ENCODE measurements at regions not wholly inside any gene's neighbourhood (a gene's known extent, or its start where the extent isn't known, plus 50 kb on each side); places are given as distances from the start of the nearest gene placed in this dataset.

DNA sequence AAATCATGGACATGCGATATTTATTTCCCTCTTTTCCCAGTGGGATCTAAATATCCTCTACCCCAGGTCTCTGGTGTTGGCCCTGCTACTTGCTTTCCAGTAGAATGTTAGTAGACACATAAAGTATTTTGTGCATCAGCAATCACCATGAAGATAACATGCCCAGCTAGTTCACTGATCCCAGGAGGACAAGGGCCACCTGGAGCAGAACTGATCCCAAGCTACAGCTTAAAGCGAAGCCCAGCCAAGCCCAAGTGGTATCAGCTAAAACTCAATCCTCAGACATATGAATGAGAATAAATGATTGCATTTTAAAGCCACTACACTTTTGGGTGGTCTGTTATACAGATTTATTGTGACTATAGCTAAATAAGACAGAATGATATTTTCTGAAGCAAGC is 516.2 kb downstream of the INSC start:
- peak overlapping the region in 2 of 4 donors; percentile 25 to 32 for H3K27ac ChIP-seq
- H3K9me3 ChIP-seq = no peaks in the 10 kb centered on the region
- DNase-seq = peak in 1 of 3 donors; percentile 53
- no peak overlapping the region for H3K4me3 ChIP-seq
- no peaks in the 10 kb centered on the region for H3K27me3 ChIP-seq
- H3K36me3 ChIP-seq = no peaks in the 10 kb centered on the region
- TF ChIP-seq POLR2A (IDR thresholded peaks at IDR 0.05) (no peak), CTCF (IDR thresholded peaks at IDR 0.05) (no peak)
- no peaks in the 10 kb centered on the region for H3K4me1 ChIP-seq

GRCh38 chr11:15635521-15635920 is 520.8 kb downstream of the INSC start:
- Histone ChIP-seq H3K27me3 (no peaks in the 10 kb centered on the region), H3K9me3 (no peaks in the 10 kb centered on the region), H3K27ac (no peak overlapping the region), H3K4me1 (no peaks in the 10 kb centered on the region), H3K36me3 (no peaks in the 10 kb centered on the region), H3K4me3 (no peak overlapping the region)
- TF ChIP-seq CTCF (IDR thresholded peaks at IDR 0.05) (no peak), POLR2A (IDR thresholded peaks at IDR 0.05) (no peak)
- no peak for DNase-seq

GRCh38 chr11:15636521-15637089 is 521.9 kb downstream of the INSC start:
- H3K4me1 ChIP-seq = no peaks in the 10 kb centered on the region

DNA sequence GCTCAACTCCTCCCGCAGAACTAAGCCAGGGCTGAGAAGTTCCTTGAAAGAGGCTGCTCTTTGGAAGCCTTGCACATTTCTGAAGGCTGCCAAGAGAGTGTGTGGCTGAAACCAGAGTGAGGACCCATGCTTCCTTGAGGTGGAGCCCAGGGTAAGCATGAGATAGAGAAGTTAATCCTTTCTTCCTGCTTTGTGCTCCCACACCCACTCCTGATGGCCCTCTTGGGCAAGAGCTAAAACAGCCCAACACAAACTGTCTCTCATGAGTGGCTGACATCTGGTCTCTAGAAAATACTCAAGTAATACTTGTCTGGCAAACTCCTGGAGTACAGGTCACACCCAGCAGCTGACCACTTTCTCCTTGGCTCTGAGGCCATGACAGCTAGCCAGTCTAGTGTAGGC is 523.7 kb downstream of the INSC start:
- H3K9me3 ChIP-seq = no peaks in the 10 kb centered on the region
- H3K27me3 ChIP-seq = no peaks in the 10 kb centered on the region
- no peak for DNase-seq
- H3K4me3 ChIP-seq = no peak overlapping the region
- H3K36me3 ChIP-seq = no peaks in the 10 kb centered on the region
- H3K4me1 ChIP-seq = no peaks in the 10 kb centered on the region
- TF ChIP-seq CTCF (IDR thresholded peaks at IDR 0.05) = no peak
- TF ChIP-seq POLR2A (IDR thresholded peaks at IDR 0.05) = no peak
- no peak overlapping the region for H3K27ac ChIP-seq

More at GRCh38 chr11:15636521-15637089, 521.9 kb downstream of the INSC start:
- Histone ChIP-seq H3K27me3 (no peaks in the 10 kb centered on the region), H3K4me3 (no peak overlapping the region), H3K36me3 (no peaks in the 10 kb centered on the region), H3K9me3 (no peaks in the 10 kb centered on the region), H3K27ac (no peak overlapping the region)
- DNase-seq = no peak
- TF ChIP-seq CTCF (IDR thresholded peaks at IDR 0.05) (no peak), POLR2A (IDR thresholded peaks at IDR 0.05) (no peak)

GRCh38 chr11:15640318-15640717 is 525.6 kb downstream of the INSC start:
- Histone ChIP-seq H3K4me3 (no peak overlapping the region), H3K9me3 (no peaks in the 10 kb centered on the region), H3K36me3 (no peaks in the 10 kb centered on the region), H3K27me3 (no peaks in the 10 kb centered on the region), H3K4me1 (no peaks in the 10 kb centered on the region), H3K27ac (no peak overlapping the region)
- no peak for DNase-seq
- TF ChIP-seq POLR2A (IDR thresholded peaks at IDR 0.05) = no peak
- TF ChIP-seq CTCF (IDR thresholded peaks at IDR 0.05) = no peak
